Osteoblast (primary cell): ENCODE measurements at regions not wholly inside any gene's neighbourhood (a gene's known extent, or its start where the extent isn't known, plus 50 kb on each side); places are given as distances from the start of the nearest gene placed in this dataset.

Experiments
- DNase-seq: peaks from one replicate; pipeline ENCODE4 v3.0.0; 2011; ENCODE audit warnings: low spot score, mixed read lengths; ENCODE audit not compliant: insufficient read length; ENCODE audit errors: missing footprints
- H2AFZ ChIP-seq: 2 replicates; pipeline ENCODE4 v1.6.0; 2011; ENCODE audit warnings: mild to moderate bottlenecking, low read length
- H3K27ac ChIP-seq: 2 replicates; pipeline ENCODE4 v1.5.1; 2011; ENCODE audit warnings: mild to moderate bottlenecking, low read depth, low read length, moderate library complexity
- H3K27me3 ChIP-seq: 2 replicates; pipeline ENCODE4 v1.6.0; 2012; ENCODE audit warnings: mild to moderate bottlenecking, control low read depth, inconsistent platforms, low read length, moderate library complexity; ENCODE audit not compliant: insufficient read depth
- H3K36me3 ChIP-seq: 2 replicates; pipeline ENCODE4 v1.5.1; 2011; ENCODE audit warnings: mild to moderate bottlenecking, low read length, control low read depth, moderate library complexity; ENCODE audit not compliant: insufficient read depth
- H3K4me1 ChIP-seq: 2 replicates; pipeline ENCODE4 v1.5.1; 2011; ENCODE audit warnings: mild to moderate bottlenecking, low read length, control low read depth, moderate library complexity; ENCODE audit not compliant: insufficient read depth
- H3K4me2 ChIP-seq: 2 replicates; pipeline ENCODE4 v1.6.0; 2011; ENCODE audit warnings: mild to moderate bottlenecking, low read length; ENCODE audit not compliant: insufficient read depth
- H3K4me3 ChIP-seq: fragments of 200-600 bp; sonication (generic); 3 replicates; pipeline ENCODE4 v1.5.1; 2012; ENCODE audit warnings: mild to moderate bottlenecking, low read length, inconsistent platforms; ENCODE audit not compliant: insufficient read depth
- H3K79me2 ChIP-seq: 2 replicates; pipeline ENCODE4 v1.6.0; 2012; ENCODE audit warnings: mild to moderate bottlenecking, low read length, control low read depth, inconsistent platforms; ENCODE audit not compliant: insufficient read depth
- H3K9me3 ChIP-seq: 2 replicates; pipeline ENCODE4 v1.5.1; 2011; ENCODE audit warnings: low read depth, low read length, control low read depth
- H4K20me1 ChIP-seq: 2 replicates; pipeline ENCODE4 v1.6.0; 2012; ENCODE audit warnings: mild to moderate bottlenecking, low read length, control low read depth; ENCODE audit not compliant: insufficient read depth
- TF ChIP-seq, protein P1 (sequence below): IDR thresholded peaks from 2 replicates; pipeline ENCODE4 v1.5.1; 2011; ENCODE audit warnings: mild to moderate bottlenecking, low read depth, low read length, moderate library complexity; ENCODE audit errors: extremely low read depth

DNA sequence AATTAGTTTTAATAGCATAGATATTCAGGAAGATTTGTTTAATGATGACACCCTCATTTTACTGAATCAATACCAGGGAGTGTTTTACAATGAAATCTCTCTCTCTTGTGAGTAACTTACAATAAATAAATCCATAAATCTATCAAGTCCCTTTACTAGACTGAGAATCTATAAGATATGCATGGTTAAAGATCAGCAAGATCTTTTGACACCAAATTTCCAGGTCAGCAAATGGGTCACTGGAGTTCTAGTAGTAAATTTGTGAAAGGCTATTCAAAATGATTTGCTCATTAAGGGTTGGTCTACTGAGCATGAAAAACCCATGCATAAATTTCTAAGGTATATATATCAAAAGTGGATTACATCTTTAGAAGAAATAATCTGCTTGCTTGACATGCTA, 512.1 kb upstream of the ITGA1 start:
- no peaks in the 10 kb centered on the region for H3K4me1 ChIP-seq
- no peaks in the 10 kb centered on the region for H3K9me3 ChIP-seq
- no peak for DNase-seq
- H3K27me3 ChIP-seq, result no peaks in the 10 kb centered on the region
- H3K4me3 ChIP-seq, result no peak overlapping the region
- no peaks in the 10 kb centered on the region for H4K20me1 ChIP-seq
- H3K27ac ChIP-seq, result no peak overlapping the region
- H3K36me3 ChIP-seq, result no peaks in the 10 kb centered on the region
- no peak overlapping the region for H2AFZ ChIP-seq
- TF ChIP-seq, protein P1, sequence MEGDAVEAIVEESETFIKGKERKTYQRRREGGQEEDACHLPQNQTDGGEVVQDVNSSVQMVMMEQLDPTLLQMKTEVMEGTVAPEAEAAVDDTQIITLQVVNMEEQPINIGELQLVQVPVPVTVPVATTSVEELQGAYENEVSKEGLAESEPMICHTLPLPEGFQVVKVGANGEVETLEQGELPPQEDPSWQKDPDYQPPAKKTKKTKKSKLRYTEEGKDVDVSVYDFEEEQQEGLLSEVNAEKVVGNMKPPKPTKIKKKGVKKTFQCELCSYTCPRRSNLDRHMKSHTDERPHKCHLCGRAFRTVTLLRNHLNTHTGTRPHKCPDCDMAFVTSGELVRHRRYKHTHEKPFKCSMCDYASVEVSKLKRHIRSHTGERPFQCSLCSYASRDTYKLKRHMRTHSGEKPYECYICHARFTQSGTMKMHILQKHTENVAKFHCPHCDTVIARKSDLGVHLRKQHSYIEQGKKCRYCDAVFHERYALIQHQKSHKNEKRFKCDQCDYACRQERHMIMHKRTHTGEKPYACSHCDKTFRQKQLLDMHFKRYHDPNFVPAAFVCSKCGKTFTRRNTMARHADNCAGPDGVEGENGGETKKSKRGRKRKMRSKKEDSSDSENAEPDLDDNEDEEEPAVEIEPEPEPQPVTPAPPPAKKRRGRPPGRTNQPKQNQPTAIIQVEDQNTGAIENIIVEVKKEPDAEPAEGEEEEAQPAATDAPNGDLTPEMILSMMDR, result no peak
- H3K79me2 ChIP-seq, result no peaks in the 10 kb centered on the region
- no peak overlapping the region for H3K4me2 ChIP-seq

DNA sequence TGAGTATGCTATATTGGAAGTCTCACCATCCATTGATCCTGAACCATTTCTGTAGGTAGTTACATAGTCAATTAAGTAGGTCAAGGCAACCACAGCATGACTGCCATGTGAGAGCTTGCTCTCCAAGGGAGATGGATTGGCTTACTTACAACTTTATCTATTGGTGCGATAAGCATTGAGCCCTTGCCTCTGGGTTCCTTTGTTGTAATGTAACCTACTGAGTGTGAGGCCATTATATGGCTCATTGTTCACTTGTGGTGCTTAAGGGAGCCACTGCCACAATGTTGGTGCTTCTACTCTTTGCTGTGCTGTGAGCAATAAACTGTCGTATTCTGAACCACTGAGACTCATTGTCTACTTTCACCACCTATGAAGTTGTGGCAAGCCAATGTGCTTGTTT, 510.6 kb upstream of the ITGA1 start:
- no peaks in the 10 kb centered on the region for H3K36me3 ChIP-seq
- H3K27ac ChIP-seq, result no peak overlapping the region
- TF ChIP-seq, protein P1, result no peak
- H3K4me3 ChIP-seq, result no peak overlapping the region
- DNase-seq, result no peak
- no peaks in the 10 kb centered on the region for H3K79me2 ChIP-seq
- no peaks in the 10 kb centered on the region for H4K20me1 ChIP-seq
- no peak overlapping the region for H3K4me2 ChIP-seq
- H3K4me1 ChIP-seq, result no peaks in the 10 kb centered on the region
- no peaks in the 10 kb centered on the region for H3K27me3 ChIP-seq
- no peak overlapping the region for H2AFZ ChIP-seq
- no peaks in the 10 kb centered on the region for H3K9me3 ChIP-seq

DNA sequence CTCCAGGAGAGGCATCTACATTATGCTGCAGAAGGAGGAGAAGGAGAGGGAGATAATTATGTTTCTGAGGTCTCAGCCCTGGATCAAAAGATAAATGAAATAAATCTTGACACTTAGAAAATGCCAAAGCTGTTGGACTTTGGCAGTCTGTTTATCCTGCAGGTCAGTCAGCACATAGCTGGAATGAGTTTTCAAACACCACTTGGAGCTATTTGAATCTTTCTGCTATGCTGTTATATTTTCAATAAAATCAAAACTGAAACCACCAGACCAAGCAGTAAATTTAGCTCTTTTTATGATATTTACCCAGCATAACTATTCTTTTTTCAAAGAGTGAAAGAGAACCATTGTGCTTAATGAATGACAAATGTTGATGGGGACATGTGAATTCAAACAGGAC, 505.1 kb upstream of the ITGA1 start:
- no peak overlapping the region for H2AFZ ChIP-seq
- TF ChIP-seq, protein P1, result no peak
- no peaks in the 10 kb centered on the region for H4K20me1 ChIP-seq
- no peaks in the 10 kb centered on the region for H3K27me3 ChIP-seq
- H3K36me3 ChIP-seq, result no peaks in the 10 kb centered on the region
- no peak overlapping the region for H3K4me2 ChIP-seq
- H3K79me2 ChIP-seq, result no peaks in the 10 kb centered on the region
- H3K4me3 ChIP-seq, result no peak overlapping the region
- H3K9me3 ChIP-seq, result no peaks in the 10 kb centered on the region
- no peak overlapping the region for H3K27ac ChIP-seq
- no peaks in the 10 kb centered on the region for H3K4me1 ChIP-seq
- DNase-seq, result no peak

DNA sequence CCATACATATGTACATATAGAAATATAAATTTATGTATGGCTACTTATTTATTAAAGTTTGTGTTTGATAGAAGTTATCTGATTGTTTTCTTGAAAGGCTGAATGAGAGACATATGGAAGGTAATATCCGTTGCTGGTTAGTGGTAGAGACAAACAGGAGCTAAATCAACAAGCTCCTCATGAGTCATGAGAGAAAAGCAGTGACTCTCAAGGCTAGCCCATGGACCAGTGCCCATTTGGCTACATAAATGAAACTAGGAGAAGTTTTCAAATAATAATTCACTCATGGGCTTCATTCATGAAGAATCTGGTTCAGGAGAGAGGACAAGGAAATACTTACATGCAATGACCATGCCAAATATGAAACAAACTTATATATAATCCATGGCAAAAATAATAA, 504.5 kb upstream of the ITGA1 start:
- DNase-seq, result no peak
- no peak overlapping the region for H3K4me2 ChIP-seq
- H3K4me1 ChIP-seq, result no peaks in the 10 kb centered on the region
- no peak overlapping the region for H3K27ac ChIP-seq
- H3K27me3 ChIP-seq, result no peaks in the 10 kb centered on the region
- TF ChIP-seq, protein P1, result no peak
- no peaks in the 10 kb centered on the region for H3K36me3 ChIP-seq
- no peaks in the 10 kb centered on the region for H4K20me1 ChIP-seq
- H2AFZ ChIP-seq, result no peak overlapping the region
- H3K9me3 ChIP-seq, result no peaks in the 10 kb centered on the region
- no peak overlapping the region for H3K4me3 ChIP-seq
- no peaks in the 10 kb centered on the region for H3K79me2 ChIP-seq
